Type B pancreatic cell (in vitro differentiated cells): ENCODE measurements at regions not wholly inside any gene's neighbourhood (a gene's known extent, or its start where the extent isn't known, plus 50 kb on each side); places are given as distances from the start of the nearest gene placed in this dataset.
"Not testable (repeated sequence)": the region's sequence is repeated elsewhere in the genome, so short reads cannot be mapped to it uniquely, and the experiment has no call there.

Experiments
- DNase-seq: peaks from one replicate; pipeline ENCODE4 v3.0.0; 2021; ENCODE audit warnings: mixed read lengths; ENCODE audit not compliant: unreplicated experiment; ENCODE audit errors: extremely low spot score
- H3K27ac Mint-ChIP-seq: 2 replicates; pipeline ENCODE4 v1.8.0; 2021; ENCODE audit warnings: mild to moderate bottlenecking, mixed read lengths
- H3K27me3 Mint-ChIP-seq: 2 replicates; pipeline ENCODE4 v1.8.0; 2021; ENCODE audit warnings: mixed read lengths
- H3K36me3 Mint-ChIP-seq: 2 replicates; pipeline ENCODE4 v1.8.0; 2021; ENCODE audit warnings: mixed read lengths
- H3K4me1 Mint-ChIP-seq: one replicate; pipeline ENCODE4 v1.8.0; 2021; ENCODE audit warnings: mixed read lengths; ENCODE audit not compliant: unreplicated experiment
- H3K4me3 Mint-ChIP-seq: 2 replicates; pipeline ENCODE4 v1.8.0; 2021; ENCODE audit warnings: mild to moderate bottlenecking, mixed read lengths
- H3K9me3 Mint-ChIP-seq: 2 replicates; pipeline ENCODE4 v1.8.0; 2021; ENCODE audit warnings: mixed read lengths
- TF ChIP-seq, protein P1 (sequence below): fragments of 200-600 bp; sonication (generic); conservative IDR thresholded peaks from 2 replicates; pipeline ENCODE4 v1.5.0; 2021; ENCODE audit warnings: antibody characterized with exemption, mild to moderate bottlenecking

DNA sequence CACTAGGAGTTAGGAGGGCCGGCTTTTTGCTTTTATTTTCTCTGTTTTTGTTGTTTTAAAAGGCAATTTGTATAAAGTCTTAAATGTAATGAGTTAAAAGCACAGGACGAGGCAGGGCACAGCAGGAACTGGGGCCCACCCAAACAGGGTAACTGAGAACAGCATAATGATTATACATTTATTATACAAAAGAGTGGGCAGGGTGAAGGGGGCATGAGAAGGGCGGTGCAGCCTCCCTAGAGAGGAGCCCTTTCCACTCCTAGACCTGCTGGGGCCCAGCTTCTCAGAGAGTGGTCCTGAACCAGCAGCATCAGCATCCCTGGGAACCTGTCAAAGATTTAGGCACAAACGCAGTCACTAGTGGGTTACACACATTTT is 438.0 kb downstream of the AGTPBP1 start:
- Mint-ChIP-seq H3K27ac (no peak overlapping the region), H3K27me3 (no peaks in the 10 kb centered on the region), H3K9me3 (no peaks in the 10 kb centered on the region), H3K4me1 (peaks cover 49% of the 10 kb centered on the region), H3K4me3 (no peak overlapping the region), H3K36me3 (no peaks in the 10 kb centered on the region)
- DNase-seq, result no peak
- TF ChIP-seq, protein P1, sequence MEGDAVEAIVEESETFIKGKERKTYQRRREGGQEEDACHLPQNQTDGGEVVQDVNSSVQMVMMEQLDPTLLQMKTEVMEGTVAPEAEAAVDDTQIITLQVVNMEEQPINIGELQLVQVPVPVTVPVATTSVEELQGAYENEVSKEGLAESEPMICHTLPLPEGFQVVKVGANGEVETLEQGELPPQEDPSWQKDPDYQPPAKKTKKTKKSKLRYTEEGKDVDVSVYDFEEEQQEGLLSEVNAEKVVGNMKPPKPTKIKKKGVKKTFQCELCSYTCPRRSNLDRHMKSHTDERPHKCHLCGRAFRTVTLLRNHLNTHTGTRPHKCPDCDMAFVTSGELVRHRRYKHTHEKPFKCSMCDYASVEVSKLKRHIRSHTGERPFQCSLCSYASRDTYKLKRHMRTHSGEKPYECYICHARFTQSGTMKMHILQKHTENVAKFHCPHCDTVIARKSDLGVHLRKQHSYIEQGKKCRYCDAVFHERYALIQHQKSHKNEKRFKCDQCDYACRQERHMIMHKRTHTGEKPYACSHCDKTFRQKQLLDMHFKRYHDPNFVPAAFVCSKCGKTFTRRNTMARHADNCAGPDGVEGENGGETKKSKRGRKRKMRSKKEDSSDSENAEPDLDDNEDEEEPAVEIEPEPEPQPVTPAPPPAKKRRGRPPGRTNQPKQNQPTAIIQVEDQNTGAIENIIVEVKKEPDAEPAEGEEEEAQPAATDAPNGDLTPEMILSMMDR, result no peak

DNA sequence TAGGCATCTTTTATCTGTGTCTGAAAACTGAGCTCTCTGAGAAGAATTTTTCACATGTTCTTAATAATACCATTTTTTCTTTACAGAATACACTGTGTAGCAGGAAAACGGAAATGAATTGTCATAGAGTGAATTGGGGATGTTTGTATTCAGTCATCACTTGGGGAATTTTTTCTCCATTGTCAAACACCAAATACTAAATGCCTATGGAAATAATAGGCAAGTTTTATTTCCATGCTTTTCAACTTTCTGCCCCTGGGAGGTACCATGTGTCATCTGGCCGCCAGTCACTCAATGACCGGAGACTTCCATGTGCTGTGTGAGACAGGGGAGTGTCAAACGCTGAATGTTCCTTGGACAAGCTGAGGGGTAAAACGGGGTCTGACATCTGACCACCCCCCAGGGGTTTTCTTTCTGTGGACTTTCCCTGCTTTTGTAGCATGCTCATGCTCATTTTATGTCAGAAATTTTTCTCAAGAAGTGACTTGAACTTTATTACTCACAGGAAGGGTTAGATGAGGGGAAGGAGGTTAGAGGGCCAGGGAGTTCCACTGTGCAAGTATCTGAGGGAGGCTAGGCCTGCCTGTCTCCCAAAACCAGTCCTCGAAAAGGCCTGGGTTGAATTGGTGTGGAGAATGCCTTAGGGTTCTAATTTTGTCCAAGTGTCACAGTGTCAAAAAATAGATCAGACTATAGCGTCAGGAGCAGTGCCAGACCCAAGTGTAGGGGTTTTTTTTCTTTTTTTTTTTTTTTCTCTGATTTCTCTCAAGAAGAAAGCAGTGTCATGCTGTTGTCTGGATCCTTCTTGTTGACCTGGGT is 438.6 kb downstream of the AGTPBP1 start:
- Mint-ChIP-seq H3K4me3 (peak overlapping the region; percentile 50), H3K36me3 (no peaks in the 10 kb centered on the region), H3K9me3 (peaks cover 1% of the 10 kb centered on the region), H3K27ac (no peak overlapping the region), H3K4me1 (peaks cover 53% of the 10 kb centered on the region), H3K27me3 (no peaks in the 10 kb centered on the region)
- TF ChIP-seq, protein P1, result no peak
- DNase-seq, result no peak

DNA sequence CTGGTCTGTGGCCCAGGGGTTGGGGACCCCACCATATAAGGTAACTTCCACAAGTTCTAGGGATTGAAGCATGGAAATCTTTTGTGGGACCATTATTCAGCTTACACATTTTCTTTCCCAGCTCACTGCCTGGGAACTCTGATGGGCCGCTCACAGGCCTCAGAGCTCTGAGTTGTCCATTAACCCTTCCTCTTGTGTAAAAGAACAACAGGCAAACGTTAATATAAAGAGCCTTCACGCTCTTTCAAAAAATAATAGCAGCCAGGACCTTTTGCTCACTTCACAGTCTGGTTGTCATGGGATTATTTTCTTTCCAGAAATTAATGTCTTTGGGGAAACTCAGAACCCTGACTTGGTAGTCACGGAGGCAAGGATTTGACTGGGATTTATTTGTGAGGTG is 443.3 kb downstream of the AGTPBP1 start:
- Mint-ChIP-seq H3K4me3 (peak overlapping the region; percentile 24), H3K27ac (peak overlapping the region; percentile 18), H3K36me3 (no peaks in the 10 kb centered on the region), H3K27me3 (peaks cover 3% of the 10 kb centered on the region), H3K9me3 (peaks cover 6% of the 10 kb centered on the region), H3K4me1 (peaks cover 35% of the 10 kb centered on the region)
- DNase-seq, result no peak
- TF ChIP-seq, protein P1, result peak; percentile 19

- H3K9me3 Mint-ChIP-seq, H3K27me3 Mint-ChIP-seq, DNase-seq, H3K4me3 Mint-ChIP-seq, H3K27ac Mint-ChIP-seq, H3K36me3 Mint-ChIP-seq: not testable (repeated sequence)
- peaks cover 15% of the 10 kb centered on the region for H3K4me1 Mint-ChIP-seq
Observed at GRCh38 chr9:85295244-85295643, 446.5 kb downstream of the AGTPBP1 start.

- Mint-ChIP-seq H3K4me1 (no peaks in the 10 kb centered on the region), H3K27ac (no peak overlapping the region), H3K27me3 (peaks cover 7% of the 10 kb centered on the region), H3K9me3 (peaks cover 7% of the 10 kb centered on the region), H3K4me3 (no peak overlapping the region), H3K36me3 (no peaks in the 10 kb centered on the region)
- TF ChIP-seq, protein P1, result no peak
- DNase-seq, result no peak
Observed at GRCh38 chr9:85292261-85292660, 449.5 kb downstream of the AGTPBP1 start.

- Mint-ChIP-seq H3K4me3 (no peak overlapping the region), H3K9me3 (peaks cover 7% of the 10 kb centered on the region), H3K4me1 (no peaks in the 10 kb centered on the region), H3K27me3 (peaks cover 4% of the 10 kb centered on the region), H3K27ac (no peak overlapping the region), H3K36me3 (no peaks in the 10 kb centered on the region)
- DNase-seq, result no peak
- TF ChIP-seq, protein P1, result no peak
Observed at GRCh38 chr9:85291266-85291665, 450.5 kb downstream of the AGTPBP1 start.
